ENCODE measurements at regions not wholly inside any gene's neighbourhood (a gene's known extent, or its start where the extent isn't known, plus 50 kb on each side); places are given as distances from the start of the nearest gene placed in this dataset.

DNA sequence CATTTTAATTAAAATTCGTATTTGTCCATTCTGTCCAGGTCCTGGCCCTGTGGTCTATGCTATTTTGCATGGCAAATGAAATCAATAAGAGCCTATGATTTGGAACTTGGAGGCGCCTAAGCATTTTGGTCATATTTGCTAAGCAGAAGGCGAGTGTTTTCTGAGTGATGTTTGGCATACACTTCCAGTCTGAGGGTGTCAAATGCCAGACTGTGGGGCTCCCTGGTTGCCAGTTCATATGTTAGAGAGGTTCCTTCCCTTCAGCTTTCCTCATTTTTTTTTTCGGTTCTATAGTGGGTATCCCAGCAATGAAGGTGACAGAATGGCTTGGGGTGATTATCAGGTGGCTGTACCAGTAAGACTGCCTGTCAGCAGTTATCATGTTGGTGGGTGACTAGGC is 1007.8 kb upstream of the WWC1 start:
- DNase-seq, result no peak
- TF ChIP-seq, protein P1, sequence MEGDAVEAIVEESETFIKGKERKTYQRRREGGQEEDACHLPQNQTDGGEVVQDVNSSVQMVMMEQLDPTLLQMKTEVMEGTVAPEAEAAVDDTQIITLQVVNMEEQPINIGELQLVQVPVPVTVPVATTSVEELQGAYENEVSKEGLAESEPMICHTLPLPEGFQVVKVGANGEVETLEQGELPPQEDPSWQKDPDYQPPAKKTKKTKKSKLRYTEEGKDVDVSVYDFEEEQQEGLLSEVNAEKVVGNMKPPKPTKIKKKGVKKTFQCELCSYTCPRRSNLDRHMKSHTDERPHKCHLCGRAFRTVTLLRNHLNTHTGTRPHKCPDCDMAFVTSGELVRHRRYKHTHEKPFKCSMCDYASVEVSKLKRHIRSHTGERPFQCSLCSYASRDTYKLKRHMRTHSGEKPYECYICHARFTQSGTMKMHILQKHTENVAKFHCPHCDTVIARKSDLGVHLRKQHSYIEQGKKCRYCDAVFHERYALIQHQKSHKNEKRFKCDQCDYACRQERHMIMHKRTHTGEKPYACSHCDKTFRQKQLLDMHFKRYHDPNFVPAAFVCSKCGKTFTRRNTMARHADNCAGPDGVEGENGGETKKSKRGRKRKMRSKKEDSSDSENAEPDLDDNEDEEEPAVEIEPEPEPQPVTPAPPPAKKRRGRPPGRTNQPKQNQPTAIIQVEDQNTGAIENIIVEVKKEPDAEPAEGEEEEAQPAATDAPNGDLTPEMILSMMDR (IDR thresholded peaks at IDR 0.05), result no peak
- TF ChIP-seq POLR2A (IDR thresholded peaks at IDR 0.05), result no peak
- H3K36me3 ChIP-seq (replicated peaks in 1 of 2), result no peaks in the 10 kb centered on the region
- intact Hi-C loops (cut with DNase I), result no loop called here
- no peak overlapping the region for H3K4me3 ChIP-seq
- 72 to 86% (median 83%) methylated on average over 4 of the region's 4 CpGs for WGBS, 4 donors
- H3K4me1 ChIP-seq (replicated peaks in 1 of 2), result peaks cover 0 to 4% of the 10 kb centered on the region in 2 donors
- no peak overlapping the region for H3K27ac ChIP-seq
- no peaks in the 10 kb centered on the region for H3K27me3 ChIP-seq
- no peaks in the 10 kb centered on the region for H3K9me3 ChIP-seq (replicated peaks in 1 of 3)

DNA sequence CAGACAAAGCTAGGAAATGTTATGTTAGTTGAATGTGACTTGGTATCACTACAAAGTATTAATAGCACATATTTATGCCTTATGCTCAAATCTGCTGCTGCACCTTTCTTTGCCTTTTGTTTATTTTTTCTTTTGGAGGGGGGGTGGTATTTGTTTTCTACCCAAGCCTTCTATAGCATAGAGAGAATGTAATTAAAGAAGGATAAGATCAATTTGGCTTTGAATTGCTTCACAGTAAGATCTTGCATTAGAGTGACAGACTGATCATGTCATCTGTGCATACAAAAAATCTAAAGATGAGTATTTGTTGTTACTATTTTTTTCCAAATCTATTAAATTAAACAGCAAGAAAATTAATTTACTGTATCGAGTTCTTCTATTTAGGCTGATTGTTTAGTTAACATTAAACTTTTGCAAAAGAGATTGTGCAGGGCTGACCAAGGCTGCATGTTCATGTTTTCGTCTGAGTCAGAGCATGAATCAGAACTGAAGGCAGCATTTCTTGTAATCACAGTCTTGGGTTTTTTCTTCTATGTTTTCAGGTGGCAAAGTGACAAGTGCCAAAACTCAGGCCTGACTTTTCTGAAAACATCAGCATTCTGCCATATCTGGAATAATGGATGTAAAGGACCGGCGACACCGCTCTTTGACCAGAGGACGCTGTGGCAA is 1007.1 kb upstream of the WWC1 start:
- no peak overlapping the region for H3K4me3 ChIP-seq
- H3K36me3 ChIP-seq (replicated peaks in 1 of 2), result no peaks in the 10 kb centered on the region
- 72 to 80% (median 78%) methylated on average over 6 of the region's 6 CpGs for WGBS, 4 donors
- no peaks in the 10 kb centered on the region for H3K9me3 ChIP-seq (replicated peaks in 1 of 3)
- H3K4me1 ChIP-seq (replicated peaks in 1 of 2), result peaks cover 0 to 4% of the 10 kb centered on the region in 2 donors
- no peak for TF ChIP-seq POLR2A (IDR thresholded peaks at IDR 0.05)
- TF ChIP-seq, protein P1 (IDR thresholded peaks at IDR 0.05), result no peak
- peak in 4 of 7 donors; percentile 17 to 35 (median 26) for DNase-seq
- intact Hi-C loops (cut with DNase I), result no loop called here
- no peaks in the 10 kb centered on the region for H3K27me3 ChIP-seq
- peak overlapping the region in 2 of 5 donors; percentile 6 to 73 for H3K27ac ChIP-seq

DNA sequence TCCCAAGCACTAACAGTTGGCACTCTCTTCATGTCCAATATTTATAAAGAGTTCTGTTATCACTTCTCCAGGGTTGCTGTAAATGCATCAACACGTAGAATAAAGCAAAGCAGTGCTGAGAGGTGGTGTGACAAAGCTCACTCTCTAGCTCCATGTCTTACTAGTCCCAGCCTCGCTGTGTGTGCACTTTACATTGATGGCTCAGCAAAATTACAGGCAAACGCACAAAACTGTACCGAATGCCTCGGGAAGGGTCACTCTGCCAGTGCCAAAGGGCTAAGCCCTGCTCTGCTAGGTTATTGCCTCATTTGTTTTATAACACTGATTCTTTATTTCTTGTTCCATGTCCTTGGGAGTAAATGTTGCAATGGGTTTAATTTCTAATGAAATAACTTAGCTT is 1005.9 kb upstream of the WWC1 start:
- intact Hi-C loops (cut with DNase I), result no loop called here
- peak in 3 of 7 donors; percentile 23 to 33 (median 28) for DNase-seq
- TF ChIP-seq POLR2A (IDR thresholded peaks at IDR 0.05), result no peak
- TF ChIP-seq, protein P1 (IDR thresholded peaks at IDR 0.05), result no peak
- 46 to 50% (median 48%) methylated on average over 5 of the region's 5 CpGs for WGBS, 4 donors
- Histone ChIP-seq H3K4me3 (no peak overlapping the region), H3K27ac (peak overlapping the region in 1 of 5 donors; percentile 45), H3K36me3 (replicated peaks in 1 of 2) (no peaks in the 10 kb centered on the region), H3K9me3 (replicated peaks in 1 of 3) (no peaks in the 10 kb centered on the region), H3K4me1 (replicated peaks in 1 of 2) (peaks cover 0 to 4% of the 10 kb centered on the region in 2 donors), H3K27me3 (no peaks in the 10 kb centered on the region)

DNA sequence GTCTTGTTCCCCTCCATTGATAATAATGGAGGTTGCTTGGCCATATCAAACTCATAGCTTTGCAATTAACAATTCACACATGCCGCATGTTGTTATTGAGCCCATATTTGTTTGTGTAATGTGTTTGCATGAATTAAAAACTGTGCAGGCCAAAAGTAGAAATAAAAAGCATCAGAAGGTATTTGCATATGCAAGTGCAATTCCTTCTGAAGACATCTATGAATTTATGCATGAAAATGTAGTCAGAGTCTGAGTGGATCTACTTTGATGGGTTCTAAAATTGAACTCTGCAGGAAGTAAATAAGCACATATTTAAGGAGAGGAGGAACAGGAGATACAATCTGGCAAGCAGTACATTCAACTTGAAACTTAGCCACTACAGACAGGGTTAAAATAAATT is 1004.6 kb upstream of the WWC1 start:
- Histone ChIP-seq H3K4me1 (replicated peaks in 1 of 2) (peaks cover 0 to 4% of the 10 kb centered on the region in 2 donors), H3K27me3 (no peaks in the 10 kb centered on the region), H3K4me3 (no peak overlapping the region), H3K9me3 (replicated peaks in 1 of 3) (no peaks in the 10 kb centered on the region), H3K27ac (no peak overlapping the region), H3K36me3 (replicated peaks in 1 of 2) (no peaks in the 10 kb centered on the region)
- DNase-seq, result no peak
- intact Hi-C loops (cut with DNase I), result no loop called here
- 95 to 100% (median 97%) methylated on average over 1 of the region's 1 CpG for WGBS, 4 donors
- TF ChIP-seq, protein P1 (IDR thresholded peaks at IDR 0.05), result no peak
- no peak for TF ChIP-seq POLR2A (IDR thresholded peaks at IDR 0.05)
